ENCODE measurements at regions not wholly inside any gene's neighbourhood (a gene's known extent, or its start where the extent isn't known, plus 50 kb on each side); places are given as distances from the start of the nearest gene placed in this dataset.

DNA sequence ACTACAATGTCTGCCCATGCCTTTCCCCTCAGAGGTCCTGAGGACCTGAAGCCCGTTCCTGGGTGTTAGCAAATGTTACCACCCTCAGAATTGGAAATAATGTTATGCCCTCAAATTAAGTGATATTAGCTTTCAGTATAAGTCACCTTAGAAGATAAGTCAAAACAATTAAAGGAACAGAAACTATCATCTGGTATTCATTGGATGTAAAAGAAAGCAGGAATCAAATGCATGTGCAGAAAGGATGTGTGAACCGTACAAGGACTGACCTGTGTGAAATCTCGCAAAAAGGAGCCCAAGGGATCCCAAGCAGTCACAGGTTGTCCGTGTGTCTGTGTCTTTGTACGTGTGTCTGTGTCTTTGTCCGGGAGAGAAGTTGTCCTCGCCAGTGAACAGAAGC, 51.6 kb upstream of the TAB2 start:
- no peak for TF ChIP-seq CTCF (IDR thresholded peaks at IDR 0.05; ENCODE audit: low read depth, low read length)
- H3K4me3 ChIP-seq (replicated peaks in 1 of 2; ENCODE audit: low read depth in 2 of 2, low read length in 2 of 2): no peak overlapping the region
- DNase-seq (ENCODE audit: low read depth in 2 of 2): no peak

DNA sequence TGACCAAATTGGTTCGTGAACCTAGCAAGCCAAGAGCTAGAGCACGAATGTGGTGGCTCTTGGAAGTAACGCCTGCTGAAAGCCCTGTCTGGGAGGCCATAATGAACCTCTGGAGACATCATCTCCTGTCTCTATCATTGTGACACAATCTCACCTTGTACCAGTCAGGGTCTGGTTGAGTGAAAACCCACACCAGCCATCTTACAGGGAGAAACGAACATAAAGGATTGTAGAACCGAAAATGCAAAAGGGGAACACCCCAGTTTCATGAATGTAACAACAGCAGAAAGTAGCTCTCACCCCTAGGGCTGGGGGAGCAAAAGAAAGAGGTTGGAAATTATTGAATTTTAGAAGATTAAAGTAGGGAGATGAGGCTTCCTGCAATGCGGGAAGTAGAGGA, 50.9 kb upstream of the TAB2 start:
- H3K4me3 ChIP-seq (replicated peaks in 1 of 2; ENCODE audit: low read depth in 2 of 2, low read length in 2 of 2): no peak overlapping the region
- no peak for DNase-seq (ENCODE audit: low read depth in 2 of 2)
- TF ChIP-seq CTCF (IDR thresholded peaks at IDR 0.05; ENCODE audit: low read depth, low read length): no peak

- no peak overlapping the region for H3K4me3 ChIP-seq (replicated peaks in 1 of 2; ENCODE audit: low read depth in 2 of 2, low read length in 2 of 2)
- TF ChIP-seq CTCF (IDR thresholded peaks at IDR 0.05; ENCODE audit: low read depth, low read length): no peak
- no peak for DNase-seq (ENCODE audit: low read depth in 2 of 2)
These were observed 50.4 kb upstream of the TAB2 start for GRCh38 chr6:149267072-149267471.

DNA sequence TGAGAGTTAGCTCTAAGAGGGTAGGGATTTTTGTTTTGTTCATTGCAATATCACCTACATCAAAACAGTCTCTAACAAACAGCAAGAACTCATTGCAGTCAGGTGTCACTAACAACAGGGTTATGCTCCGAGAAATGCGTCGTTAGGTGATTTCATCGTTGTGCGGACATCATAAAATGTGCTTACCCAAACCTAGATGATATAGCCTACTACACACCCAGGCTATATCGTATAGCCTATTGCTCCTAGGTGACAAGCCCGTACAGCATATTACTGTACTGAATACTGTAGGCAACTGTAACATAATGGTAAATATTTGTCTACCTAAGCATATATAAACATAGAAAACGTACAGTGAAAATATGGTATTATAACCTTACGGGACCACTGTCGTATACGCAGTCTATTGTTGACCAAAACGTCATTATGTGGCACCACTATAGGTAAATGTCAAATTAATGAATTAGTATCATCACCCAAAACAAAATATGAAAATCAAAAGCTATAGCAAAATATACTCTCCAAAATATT, 49.9 kb upstream of the TAB2 start:
- no peak for TF ChIP-seq CTCF (IDR thresholded peaks at IDR 0.05; ENCODE audit: low read depth, low read length)
- DNase-seq (ENCODE audit: low read depth in 2 of 2): no peak
- no peak overlapping the region for H3K4me3 ChIP-seq (replicated peaks in 1 of 2; ENCODE audit: low read depth in 2 of 2, low read length in 2 of 2)

All from cardiac fibroblast (primary cell).